SK-N-SH treated with all-trans-retinoic acid at 6 μM for 48 hours (cell line): ENCODE measurements at regions not wholly inside any gene's neighbourhood (a gene's known extent, or its start where the extent isn't known, plus 50 kb on each side); places are given as distances from the start of the nearest gene placed in this dataset.

Source experiments
- BACH2 ChIP-seq: fragments of 250-450 bp; sonication (Bioruptor Pico); IDR thresholded peaks from 2 replicates; pipeline ENCODE4 v1.9.0; 2021; ENCODE audit warnings: mild to moderate bottlenecking, borderline replicate concordance
- ESRRG ChIP-seq: fragments of 250-450 bp; sonication (Bioruptor Pico); IDR thresholded peaks from 2 replicates; pipeline ENCODE4 v1.6.1; 2021; ENCODE audit warnings: mild to moderate bottlenecking
- GLIS3 ChIP-seq: fragments of 250-450 bp; sonication (Bioruptor Pico); IDR thresholded peaks from 2 replicates; pipeline ENCODE4 v1.5.0; 2020; ENCODE audit warnings: mild to moderate bottlenecking, moderate library complexity
- ISL1 ChIP-seq: fragments of 250-450 bp; sonication (Bioruptor Pico); IDR thresholded peaks from 2 replicates; pipeline ENCODE4 v2.1.2; 2022; ENCODE audit warnings: mild to moderate bottlenecking, moderate library complexity
- PPARA ChIP-seq: fragments of 250-450 bp; sonication (Bioruptor Pico); IDR thresholded peaks from 2 replicates; pipeline ENCODE4 v1.5.0; 2020; ENCODE audit warnings: mild to moderate bottlenecking, borderline replicate concordance
- RARB ChIP-seq: fragments of 250-450 bp; sonication (Bioruptor Pico); IDR thresholded peaks from 2 replicates; pipeline ENCODE4 v1.8.0; 2021; ENCODE audit warnings: mild to moderate bottlenecking, moderate library complexity
- ZFP3 ChIP-seq: fragments of 250-450 bp; sonication (Bioruptor Pico); IDR thresholded peaks from 2 replicates; pipeline ENCODE4 v1.5.0; 2020; ENCODE audit warnings: mild to moderate bottlenecking, moderate library complexity
- ZNF70 ChIP-seq: fragments of 450-650 bp; formaldehyde crosslinking; IDR thresholded peaks from 2 replicates; pipeline ENCODE4 v1.5.0; 2020; ENCODE audit warnings: mild to moderate bottlenecking, moderate library complexity
- TF ChIP-seq, protein P1 (sequence below): fragments of 250-450 bp; sonication (Bioruptor Pico); IDR thresholded peaks from 2 replicates; pipeline ENCODE4 v1.8.0; 2020; ENCODE audit warnings: mild to moderate bottlenecking, moderate library complexity, borderline replicate concordance

DNA sequence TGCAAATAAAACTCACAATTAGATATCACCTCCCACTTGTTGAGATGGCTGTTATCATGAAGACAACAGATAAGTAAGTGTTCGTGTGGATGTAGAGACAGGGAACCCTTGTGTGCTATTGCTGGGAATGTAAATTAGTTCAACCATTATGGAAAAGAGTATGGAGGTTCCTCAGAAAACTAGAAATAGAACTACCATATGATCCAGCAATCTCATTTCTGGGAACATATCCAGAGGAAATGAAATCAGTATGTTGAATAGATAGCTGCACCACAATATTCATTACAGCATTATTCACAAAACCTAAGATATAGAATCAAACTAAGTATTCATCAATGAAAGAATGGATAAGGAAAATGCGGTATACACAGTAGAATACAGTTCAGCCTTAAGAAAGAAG, 418.7 kb upstream of the CNTN6 start:
- TF ChIP-seq, protein P1, sequence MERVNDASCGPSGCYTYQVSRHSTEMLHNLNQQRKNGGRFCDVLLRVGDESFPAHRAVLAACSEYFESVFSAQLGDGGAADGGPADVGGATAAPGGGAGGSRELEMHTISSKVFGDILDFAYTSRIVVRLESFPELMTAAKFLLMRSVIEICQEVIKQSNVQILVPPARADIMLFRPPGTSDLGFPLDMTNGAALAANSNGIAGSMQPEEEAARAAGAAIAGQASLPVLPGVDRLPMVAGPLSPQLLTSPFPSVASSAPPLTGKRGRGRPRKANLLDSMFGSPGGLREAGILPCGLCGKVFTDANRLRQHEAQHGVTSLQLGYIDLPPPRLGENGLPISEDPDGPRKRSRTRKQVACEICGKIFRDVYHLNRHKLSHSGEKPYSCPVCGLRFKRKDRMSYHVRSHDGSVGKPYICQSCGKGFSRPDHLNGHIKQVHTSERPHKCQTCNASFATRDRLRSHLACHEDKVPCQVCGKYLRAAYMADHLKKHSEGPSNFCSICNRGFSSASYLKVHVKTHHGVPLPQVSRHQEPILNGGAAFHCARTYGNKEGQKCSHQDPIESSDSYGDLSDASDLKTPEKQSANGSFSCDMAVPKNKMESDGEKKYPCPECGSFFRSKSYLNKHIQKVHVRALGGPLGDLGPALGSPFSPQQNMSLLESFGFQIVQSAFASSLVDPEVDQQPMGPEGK (CRISPR knock-in tag), result no peak
- TF ChIP-seq ZFP3 (CRISPR knock-in tag), result no peak
- no peak for TF ChIP-seq ZNF70 (CRISPR knock-in tag)
- no peak for TF ChIP-seq RARB (CRISPR knock-in tag)
- TF ChIP-seq GLIS3 (CRISPR knock-in tag), result no peak
- TF ChIP-seq BACH2 (CRISPR knock-in tag), result no peak
- TF ChIP-seq ESRRG (CRISPR knock-in tag), result no peak
- no peak for TF ChIP-seq PPARA
- no peak for TF ChIP-seq ISL1
